GM21528 (cell line): ENCODE measurements at regions not wholly inside any gene's neighbourhood (a gene's known extent, or its start where the extent isn't known, plus 50 kb on each side); places are given as distances from the start of the nearest gene placed in this dataset.
"Not testable (repeated sequence)": the region's sequence is repeated elsewhere in the genome, so short reads cannot be mapped to it uniquely, and the experiment has no call there.

Experiments
- ATAC-seq: cut with Tn5 transposase; IDR thresholded peaks from one replicate; pipeline ENCODE4 v1.9.1; 2021; ENCODE audit warnings: mild to moderate bottlenecking, moderate library complexity; ENCODE audit not compliant: unreplicated experiment, low FRiP score

- ATAC-seq: no peak
Measured at GRCh38 chr4:122973465-122973864, 51.1 kb upstream of the NUDT6 start.

GRCh38 chr4:122976111-122976510, 53.7 kb upstream of the NUDT6 start:
- no peak for ATAC-seq

GRCh38 chr4:122977103-122977502, 54.7 kb upstream of the NUDT6 start:
- ATAC-seq: no peak

GRCh38 chr4:122978109-122978508, 55.7 kb upstream of the NUDT6 start:
- no peak for ATAC-seq

- no peak for ATAC-seq
Measured at GRCh38 chr4:122978789-122979188, 56.4 kb upstream of the NUDT6 start.

GRCh38 chr4:122980860-122981259, 58.5 kb upstream of the NUDT6 start:
- ATAC-seq: no peak

- ATAC-seq: no peak
Measured at GRCh38 chr4:122988696-122989095, 66.3 kb upstream of the NUDT6 start.

GRCh38 chr4:122990891-122991290, 68.5 kb upstream of the NUDT6 start:
- no peak for ATAC-seq

- ATAC-seq: no peak
Measured at GRCh38 chr4:122992057-122992456, 69.7 kb upstream of the NUDT6 start.

GRCh38 chr4:122992641-122993040, 70.2 kb upstream of the NUDT6 start:
- no peak for ATAC-seq

- ATAC-seq: no peak
Measured at GRCh38 chr4:122996350-122996749, 74.0 kb upstream of the NUDT6 start.

- no peak for ATAC-seq
Measured at GRCh38 chr4:122997463-122998101, 75.2 kb upstream of the NUDT6 start.

- not testable (repeated sequence) for ATAC-seq
Measured at GRCh38 chr4:123004079-123004478, 81.7 kb upstream of the NUDT6 start.

- not testable (repeated sequence) for ATAC-seq
Measured at GRCh38 chr4:123005126-123005525, 82.7 kb upstream of the NUDT6 start.

GRCh38 chr4:123007679-123008078, 85.3 kb upstream of the NUDT6 start:
- no peak for ATAC-seq

GRCh38 chr4:123012416-123012815, 90.0 kb upstream of the NUDT6 start:
- ATAC-seq: not testable (repeated sequence)

GRCh38 chr4:123014038-123014437, 91.6 kb upstream of the NUDT6 start:
- ATAC-seq: no peak

- ATAC-seq: no peak
Measured at GRCh38 chr4:123017078-123017477, 94.7 kb upstream of the NUDT6 start.

GRCh38 chr4:123017636-123018395, 95.4 kb upstream of the NUDT6 start:
- no peak for ATAC-seq

GRCh38 chr4:123018396-123018775, 96.0 kb upstream of the NUDT6 start:
- ATAC-seq: no peak

GRCh38 chr4:123020285-123020684, 97.9 kb upstream of the NUDT6 start:
- ATAC-seq: no peak

- no peak for ATAC-seq
Measured at GRCh38 chr4:123023647-123024046, 101.2 kb upstream of the NUDT6 start.
